T-helper 2 cell treated with Interferon-gamma antibody and Interleukin-4, amounts not matched to agents 5 μg/mL and 100 μg/mL, for 36 hours (primary cell): ENCODE measurements at regions not wholly inside any gene's neighbourhood (a gene's known extent, or its start where the extent isn't known, plus 50 kb on each side); places are given as distances from the start of the nearest gene placed in this dataset.

Experiments
- DNase-seq: peaks from one replicate; pipeline ENCODE4 v3.0.0; 2021; ENCODE audit warnings: low spot score
- H3K27ac Mint-ChIP-seq: one replicate; pipeline ENCODE4 v1.8.0; 2021; ENCODE audit warnings: mild to moderate bottlenecking, mixed read lengths
- H3K27me3 Mint-ChIP-seq: one replicate; pipeline ENCODE4 v1.8.0; 2021; ENCODE audit warnings: low read depth, mixed read lengths
- H3K36me3 Mint-ChIP-seq: one replicate; pipeline ENCODE4 v1.8.0; 2021; ENCODE audit warnings: low read depth, mixed read lengths
- H3K4me1 Mint-ChIP-seq: one replicate; pipeline ENCODE4 v1.8.0; 2021; ENCODE audit warnings: low read depth, mixed read lengths
- H3K4me3 Mint-ChIP-seq: one replicate; pipeline ENCODE4 v1.8.0; 2022; ENCODE audit warnings: mild to moderate bottlenecking, moderate library complexity, mixed read lengths
- H3K9me3 Mint-ChIP-seq: one replicate; pipeline ENCODE4 v1.8.0; 2021; ENCODE audit warnings: mixed read lengths

GRCh38 chr3:115361806-115362205 lies 214.7 kb upstream of the ZBTB20 start:
- no peaks in the 10 kb centered on the region for H3K27me3 Mint-ChIP-seq
- no peak for DNase-seq
- no peak overlapping the region for H3K4me3 Mint-ChIP-seq
- H3K4me1 Mint-ChIP-seq = peaks cover 9% of the 10 kb centered on the region
- no peaks in the 10 kb centered on the region for H3K36me3 Mint-ChIP-seq
- no peak overlapping the region for H3K27ac Mint-ChIP-seq
- no peaks in the 10 kb centered on the region for H3K9me3 Mint-ChIP-seq

- Mint-ChIP-seq H3K27ac (no peak overlapping the region), H3K4me3 (no peak overlapping the region), H3K4me1 (peaks cover 9% of the 10 kb centered on the region), H3K36me3 (no peaks in the 10 kb centered on the region), H3K27me3 (no peaks in the 10 kb centered on the region), H3K9me3 (no peaks in the 10 kb centered on the region)
- no peak for DNase-seq
Measured at GRCh38 chr3:115363071-115363470, 216.0 kb upstream of the ZBTB20 start.

- no peak overlapping the region for H3K4me3 Mint-ChIP-seq
- no peak overlapping the region for H3K27ac Mint-ChIP-seq
- no peaks in the 10 kb centered on the region for H3K4me1 Mint-ChIP-seq
- H3K9me3 Mint-ChIP-seq = no peaks in the 10 kb centered on the region
- DNase-seq = no peak
- H3K27me3 Mint-ChIP-seq = no peaks in the 10 kb centered on the region
- H3K36me3 Mint-ChIP-seq = no peaks in the 10 kb centered on the region
Measured at GRCh38 chr3:115369021-115369420, 221.9 kb upstream of the ZBTB20 start.

- no peak overlapping the region for H3K27ac Mint-ChIP-seq
- no peak overlapping the region for H3K4me3 Mint-ChIP-seq
- no peak for DNase-seq
- no peaks in the 10 kb centered on the region for H3K4me1 Mint-ChIP-seq
- peaks cover 2% of the 10 kb centered on the region for H3K27me3 Mint-ChIP-seq
- no peaks in the 10 kb centered on the region for H3K36me3 Mint-ChIP-seq
- no peaks in the 10 kb centered on the region for H3K9me3 Mint-ChIP-seq
Measured at GRCh38 chr3:115375362-115375761, 228.3 kb upstream of the ZBTB20 start.

- Mint-ChIP-seq H3K27me3 (peaks cover 4% of the 10 kb centered on the region), H3K4me3 (no peak overlapping the region), H3K9me3 (no peaks in the 10 kb centered on the region), H3K4me1 (no peaks in the 10 kb centered on the region), H3K36me3 (no peaks in the 10 kb centered on the region), H3K27ac (no peak overlapping the region)
- no peak for DNase-seq
Measured at GRCh38 chr3:115380883-115381572, 233.9 kb upstream of the ZBTB20 start.

GRCh38 chr3:115381573-115381912 lies 234.5 kb upstream of the ZBTB20 start:
- Mint-ChIP-seq H3K9me3 (no peaks in the 10 kb centered on the region), H3K4me1 (no peaks in the 10 kb centered on the region), H3K27ac (no peak overlapping the region), H3K4me3 (no peak overlapping the region), H3K27me3 (peaks cover 4% of the 10 kb centered on the region), H3K36me3 (no peaks in the 10 kb centered on the region)
- DNase-seq = no peak

- no peak overlapping the region for H3K4me3 Mint-ChIP-seq
- no peaks in the 10 kb centered on the region for H3K36me3 Mint-ChIP-seq
- no peak for DNase-seq
- H3K27me3 Mint-ChIP-seq = peaks cover 4% of the 10 kb centered on the region
- H3K4me1 Mint-ChIP-seq = no peaks in the 10 kb centered on the region
- no peak overlapping the region for H3K27ac Mint-ChIP-seq
- H3K9me3 Mint-ChIP-seq = no peaks in the 10 kb centered on the region
Measured at GRCh38 chr3:115381931-115382330, 234.8 kb upstream of the ZBTB20 start.

GRCh38 chr3:115384381-115384780 lies 237.3 kb upstream of the ZBTB20 start:
- Mint-ChIP-seq H3K27me3 (peaks cover 4% of the 10 kb centered on the region), H3K36me3 (no peaks in the 10 kb centered on the region), H3K27ac (no peak overlapping the region), H3K9me3 (no peaks in the 10 kb centered on the region), H3K4me3 (no peak overlapping the region), H3K4me1 (no peaks in the 10 kb centered on the region)
- no peak for DNase-seq

- no peaks in the 10 kb centered on the region for H3K36me3 Mint-ChIP-seq
- no peak for DNase-seq
- no peaks in the 10 kb centered on the region for H3K4me1 Mint-ChIP-seq
- H3K27ac Mint-ChIP-seq = no peak overlapping the region
- H3K27me3 Mint-ChIP-seq = peaks cover 4% of the 10 kb centered on the region
- no peaks in the 10 kb centered on the region for H3K9me3 Mint-ChIP-seq
- H3K4me3 Mint-ChIP-seq = no peak overlapping the region
Measured at GRCh38 chr3:115385774-115386730, 237.3 kb upstream of the GAP43 start.

GRCh38 chr3:115388166-115388565 lies 235.1 kb upstream of the GAP43 start:
- no peaks in the 10 kb centered on the region for H3K9me3 Mint-ChIP-seq
- H3K27ac Mint-ChIP-seq = no peak overlapping the region
- H3K4me1 Mint-ChIP-seq = no peaks in the 10 kb centered on the region
- DNase-seq = no peak
- no peaks in the 10 kb centered on the region for H3K36me3 Mint-ChIP-seq
- H3K4me3 Mint-ChIP-seq = no peak overlapping the region
- peaks cover 4% of the 10 kb centered on the region for H3K27me3 Mint-ChIP-seq

GRCh38 chr3:115388811-115389210 lies 234.5 kb upstream of the GAP43 start:
- H3K4me3 Mint-ChIP-seq = no peak overlapping the region
- no peak for DNase-seq
- no peaks in the 10 kb centered on the region for H3K36me3 Mint-ChIP-seq
- H3K9me3 Mint-ChIP-seq = no peaks in the 10 kb centered on the region
- no peak overlapping the region for H3K27ac Mint-ChIP-seq
- peaks cover 2% of the 10 kb centered on the region for H3K27me3 Mint-ChIP-seq
- H3K4me1 Mint-ChIP-seq = no peaks in the 10 kb centered on the region

- H3K27ac Mint-ChIP-seq = no peak overlapping the region
- H3K27me3 Mint-ChIP-seq = no peaks in the 10 kb centered on the region
- H3K4me3 Mint-ChIP-seq = no peak overlapping the region
- DNase-seq = no peak
- no peaks in the 10 kb centered on the region for H3K9me3 Mint-ChIP-seq
- no peaks in the 10 kb centered on the region for H3K36me3 Mint-ChIP-seq
- no peaks in the 10 kb centered on the region for H3K4me1 Mint-ChIP-seq
Measured at GRCh38 chr3:115396801-115397200, 226.5 kb upstream of the GAP43 start.

- H3K36me3 Mint-ChIP-seq = no peaks in the 10 kb centered on the region
- no peak for DNase-seq
- H3K4me1 Mint-ChIP-seq = no peaks in the 10 kb centered on the region
- no peak overlapping the region for H3K27ac Mint-ChIP-seq
- H3K9me3 Mint-ChIP-seq = no peaks in the 10 kb centered on the region
- no peak overlapping the region for H3K4me3 Mint-ChIP-seq
- H3K27me3 Mint-ChIP-seq = no peaks in the 10 kb centered on the region
Measured at GRCh38 chr3:115397433-115397832, 225.9 kb upstream of the GAP43 start.

GRCh38 chr3:115398506-115398905 lies 224.8 kb upstream of the GAP43 start:
- no peak for DNase-seq
- Mint-ChIP-seq H3K4me1 (no peaks in the 10 kb centered on the region), H3K27me3 (no peaks in the 10 kb centered on the region), H3K9me3 (no peaks in the 10 kb centered on the region), H3K27ac (no peak overlapping the region), H3K4me3 (no peak overlapping the region), H3K36me3 (no peaks in the 10 kb centered on the region)
